ENCODE measurements at regions not wholly inside any gene's neighbourhood (a gene's known extent, or its start where the extent isn't known, plus 50 kb on each side); places are given as distances from the start of the nearest gene placed in this dataset.

DNA sequence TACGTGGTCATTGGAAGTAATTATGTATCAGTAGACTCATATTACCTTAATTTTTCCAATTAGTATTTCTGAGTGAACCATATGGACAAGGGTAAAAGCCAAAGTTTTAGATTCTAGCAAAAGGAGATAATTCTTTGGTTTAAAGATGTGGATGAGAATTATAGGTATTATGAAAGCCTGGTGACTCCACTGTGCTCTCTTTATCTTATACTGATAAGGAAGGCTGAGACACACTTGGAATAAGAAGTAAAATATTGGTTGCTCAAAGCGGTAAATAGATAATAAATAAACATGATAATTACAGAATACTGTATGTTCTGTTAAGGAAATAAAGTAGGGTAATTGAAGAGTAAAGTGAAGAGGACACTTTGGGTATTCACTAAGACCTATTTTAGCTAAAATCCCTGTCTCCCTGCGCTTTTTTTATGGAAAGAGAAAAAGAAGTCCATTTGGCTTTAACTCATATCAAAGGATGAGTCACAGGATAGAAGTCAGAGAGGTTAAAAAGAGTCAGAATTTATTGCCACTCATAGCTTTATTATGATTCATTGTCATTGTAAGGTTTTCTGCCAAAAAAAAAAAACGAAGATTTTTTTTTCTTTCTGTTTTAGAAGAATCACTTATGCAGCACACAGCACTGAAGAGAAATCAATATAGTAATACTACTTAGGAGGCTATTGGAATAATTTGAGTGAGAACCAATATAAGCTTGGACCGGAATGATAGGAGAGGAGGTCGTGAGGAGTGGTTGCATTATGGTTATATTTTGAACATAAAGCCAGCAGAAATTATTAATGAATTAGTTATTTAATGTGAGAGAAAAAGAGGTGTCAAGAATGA, 2463.1 kb downstream of the ARAP2 start:
- intact Hi-C loops (cut with micrococcal nuclease; ENCODE audit: unreplicated experiment) = no loop called here
- H3K4me3 Mint-ChIP-seq (ENCODE audit: unreplicated experiment) = no peak overlapping the region
- H3K4me1 Mint-ChIP-seq (ENCODE audit: low read depth, unreplicated experiment) = no peaks in the 10 kb centered on the region
- no peak overlapping the region for H3K27ac Mint-ChIP-seq (ENCODE audit: unreplicated experiment)
- BruUV-seq (replicated peaks) = no TSS peak
- DNase-seq = no peak
- H3K4me3 ChIP-seq (ENCODE audit: low read depth, low read length) = no peak overlapping the region
- TF ChIP-seq, protein P1, sequence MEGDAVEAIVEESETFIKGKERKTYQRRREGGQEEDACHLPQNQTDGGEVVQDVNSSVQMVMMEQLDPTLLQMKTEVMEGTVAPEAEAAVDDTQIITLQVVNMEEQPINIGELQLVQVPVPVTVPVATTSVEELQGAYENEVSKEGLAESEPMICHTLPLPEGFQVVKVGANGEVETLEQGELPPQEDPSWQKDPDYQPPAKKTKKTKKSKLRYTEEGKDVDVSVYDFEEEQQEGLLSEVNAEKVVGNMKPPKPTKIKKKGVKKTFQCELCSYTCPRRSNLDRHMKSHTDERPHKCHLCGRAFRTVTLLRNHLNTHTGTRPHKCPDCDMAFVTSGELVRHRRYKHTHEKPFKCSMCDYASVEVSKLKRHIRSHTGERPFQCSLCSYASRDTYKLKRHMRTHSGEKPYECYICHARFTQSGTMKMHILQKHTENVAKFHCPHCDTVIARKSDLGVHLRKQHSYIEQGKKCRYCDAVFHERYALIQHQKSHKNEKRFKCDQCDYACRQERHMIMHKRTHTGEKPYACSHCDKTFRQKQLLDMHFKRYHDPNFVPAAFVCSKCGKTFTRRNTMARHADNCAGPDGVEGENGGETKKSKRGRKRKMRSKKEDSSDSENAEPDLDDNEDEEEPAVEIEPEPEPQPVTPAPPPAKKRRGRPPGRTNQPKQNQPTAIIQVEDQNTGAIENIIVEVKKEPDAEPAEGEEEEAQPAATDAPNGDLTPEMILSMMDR (IDR thresholded peaks at IDR 0.05; ENCODE audit: insufficient read depth in 1 of 2, low read depth in 1 of 2, low read length in 1 of 2, severe bottlenecking in 1 of 2, unreplicated experiment in 1 of 2) = no peak
- no peaks in the 10 kb centered on the region for H3K36me3 ChIP-seq (ENCODE audit: control insufficient read depth, insufficient read depth, low read length)
- ChIA-PET POLR2A (no interaction called here), CTCF (no interaction called here)
- H3K9me3 ChIP-seq = no peaks in the 10 kb centered on the region
- H3K9me3 Mint-ChIP-seq (ENCODE audit: unreplicated experiment) = no peaks in the 10 kb centered on the region
- no peaks in the 10 kb centered on the region for H3K27me3 ChIP-seq (replicated peaks; ENCODE audit: control insufficient read depth, insufficient read depth, low read length)
- no peaks in the 10 kb centered on the region for H3K4me1 ChIP-seq
- H3K36me3 Mint-ChIP-seq (ENCODE audit: insufficient read depth, unreplicated experiment) = no peaks in the 10 kb centered on the region
- H3K27me3 Mint-ChIP-seq (ENCODE audit: insufficient read depth, unreplicated experiment) = peaks cover 3% of the 10 kb centered on the region

DNA sequence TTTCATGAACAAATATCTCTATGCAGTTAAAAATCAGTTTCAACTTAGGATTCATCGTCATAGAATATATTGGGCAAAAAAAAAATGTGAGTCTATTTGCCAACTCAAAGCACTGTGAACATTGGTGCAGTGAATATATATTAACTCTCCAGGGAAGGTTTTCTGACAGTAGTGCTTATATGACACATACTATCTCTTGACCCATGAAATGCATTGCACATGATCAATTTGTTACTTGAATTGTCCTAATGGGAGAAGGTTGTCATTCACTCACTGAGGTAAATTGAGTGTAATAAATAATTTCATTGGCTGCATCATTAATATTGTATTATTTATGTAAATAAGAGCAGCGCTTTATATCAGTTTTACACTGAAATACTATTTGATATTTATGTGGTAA, 2458.5 kb downstream of the ARAP2 start:
- no peak overlapping the region for H3K4me3 ChIP-seq (ENCODE audit: low read depth, low read length)
- H3K27me3 ChIP-seq (replicated peaks; ENCODE audit: control insufficient read depth, insufficient read depth, low read length) = no peaks in the 10 kb centered on the region
- no peaks in the 10 kb centered on the region for H3K36me3 Mint-ChIP-seq (ENCODE audit: insufficient read depth, unreplicated experiment)
- ChIA-PET CTCF (no interaction called here), POLR2A (no interaction called here)
- TF ChIP-seq, protein P1 (IDR thresholded peaks at IDR 0.05; ENCODE audit: insufficient read depth in 1 of 2, low read depth in 1 of 2, low read length in 1 of 2, severe bottlenecking in 1 of 2, unreplicated experiment in 1 of 2) = no peak
- BruUV-seq (replicated peaks) = no TSS peak
- DNase-seq = no peak
- H3K4me3 Mint-ChIP-seq (ENCODE audit: unreplicated experiment) = no peak overlapping the region
- H3K27ac Mint-ChIP-seq (ENCODE audit: unreplicated experiment) = no peak overlapping the region
- H3K9me3 Mint-ChIP-seq (ENCODE audit: unreplicated experiment) = no peaks in the 10 kb centered on the region
- intact Hi-C loops (cut with micrococcal nuclease; ENCODE audit: unreplicated experiment) = no loop called here
- no peaks in the 10 kb centered on the region for H3K27me3 Mint-ChIP-seq (ENCODE audit: insufficient read depth, unreplicated experiment)
- H3K4me1 Mint-ChIP-seq (ENCODE audit: low read depth, unreplicated experiment) = no peaks in the 10 kb centered on the region
- no peaks in the 10 kb centered on the region for H3K4me1 ChIP-seq
- no peaks in the 10 kb centered on the region for H3K36me3 ChIP-seq (ENCODE audit: control insufficient read depth, insufficient read depth, low read length)
- H3K9me3 ChIP-seq = no peaks in the 10 kb centered on the region

DNA sequence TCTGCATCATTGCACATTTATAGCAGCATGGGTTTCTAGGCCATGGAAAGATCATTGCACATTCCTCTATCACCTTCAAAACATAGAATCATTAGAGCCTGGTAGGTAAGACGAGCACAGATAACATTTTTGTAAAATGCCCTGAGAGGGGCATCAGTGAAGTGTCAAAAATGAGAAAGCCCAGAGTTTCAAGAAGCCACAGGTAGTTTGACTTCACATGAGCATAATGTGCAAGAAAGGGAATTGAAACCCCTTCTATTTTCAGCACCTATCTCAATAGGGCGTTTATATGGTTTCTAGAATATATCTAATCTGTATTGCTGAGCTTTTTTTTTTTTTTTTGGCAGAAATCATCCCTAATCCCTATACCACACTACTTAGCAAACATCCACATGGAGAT, 2441.7 kb downstream of the ARAP2 start:
- no peaks in the 10 kb centered on the region for H3K4me1 Mint-ChIP-seq (ENCODE audit: low read depth, unreplicated experiment)
- CTCF ChIA-PET = no interaction called here
- TF ChIP-seq, protein P1 (IDR thresholded peaks at IDR 0.05; ENCODE audit: insufficient read depth in 1 of 2, low read depth in 1 of 2, low read length in 1 of 2, severe bottlenecking in 1 of 2, unreplicated experiment in 1 of 2) = no peak
- no peak overlapping the region for H3K27ac Mint-ChIP-seq (ENCODE audit: unreplicated experiment)
- no peaks in the 10 kb centered on the region for H3K36me3 Mint-ChIP-seq (ENCODE audit: insufficient read depth, unreplicated experiment)
- BruUV-seq (replicated peaks) = no TSS peak
- H3K9me3 Mint-ChIP-seq (ENCODE audit: unreplicated experiment) = no peaks in the 10 kb centered on the region
- H3K27me3 Mint-ChIP-seq (ENCODE audit: insufficient read depth, unreplicated experiment) = no peaks in the 10 kb centered on the region
- H3K4me3 Mint-ChIP-seq (ENCODE audit: unreplicated experiment) = no peak overlapping the region
- Histone ChIP-seq H3K4me3 (ENCODE audit: low read depth, low read length) (no peak overlapping the region), H3K4me1 (no peaks in the 10 kb centered on the region), H3K36me3 (ENCODE audit: control insufficient read depth, insufficient read depth, low read length) (no peaks in the 10 kb centered on the region), H3K9me3 (no peaks in the 10 kb centered on the region), H3K27me3 (replicated peaks; ENCODE audit: control insufficient read depth, insufficient read depth, low read length) (no peaks in the 10 kb centered on the region)
- intact Hi-C loops (cut with micrococcal nuclease; ENCODE audit: unreplicated experiment) = no loop called here
- no peak for DNase-seq
- POLR2A ChIA-PET = no interaction called here

Data from Caco-2 (cell line).